Stimulated activated CD8-positive, alpha-beta memory T cell treated with anti-CD3 and anti-CD28 coated beads, Interleukin-15, amount 100 ng/mL, for 48 hours (primary cell): ENCODE measurements at regions not wholly inside any gene's neighbourhood (a gene's known extent, or its start where the extent isn't known, plus 50 kb on each side); places are given as distances from the start of the nearest gene placed in this dataset.

Source experiments
- DNase-seq, 2 donors: peaks; one replicate each; pipeline ENCODE4 v3.0.0-alpha.2; 2020; ENCODE audit warnings: low read depth in 2 of 2

GRCh38 chr19:29096896-29097295 lies 116.1 kb downstream of the UQCRFS1 start:
- no peak for DNase-seq

- DNase-seq, result no peak
Observed at GRCh38 chr19:29093553-29093908, 119.4 kb downstream of the UQCRFS1 start.

GRCh38 chr19:29092712-29093552 lies 120.0 kb downstream of the UQCRFS1 start:
- no peak for DNase-seq

- DNase-seq, result no peak
Observed at GRCh38 chr19:29090783-29091526, 122.0 kb downstream of the UQCRFS1 start.

GRCh38 chr19:29089315-29089870 lies 123.6 kb downstream of the UQCRFS1 start:
- DNase-seq, result no peak

- no peak for DNase-seq
Observed at GRCh38 chr19:29088761-29089160, 124.2 kb downstream of the UQCRFS1 start.

GRCh38 chr19:29086646-29087045 lies 126.3 kb downstream of the UQCRFS1 start:
- no peak for DNase-seq

GRCh38 chr19:29086182-29086581 lies 126.8 kb downstream of the UQCRFS1 start:
- DNase-seq, result no peak

GRCh38 chr19:29085630-29086029 lies 127.3 kb downstream of the UQCRFS1 start:
- DNase-seq, result no peak

- DNase-seq, result no peak
Observed at GRCh38 chr19:29085206-29085605, 127.7 kb downstream of the UQCRFS1 start.

- DNase-seq, result no peak
Observed at GRCh38 chr19:29084266-29084665, 128.7 kb downstream of the UQCRFS1 start.

GRCh38 chr19:29083863-29084262 lies 129.1 kb downstream of the UQCRFS1 start:
- DNase-seq, result no peak

- DNase-seq, result no peak
Observed at GRCh38 chr19:29079356-29080032, 133.5 kb downstream of the UQCRFS1 start.

- DNase-seq, result no peak
Observed at GRCh38 chr19:29076963-29077362, 136.0 kb downstream of the UQCRFS1 start.

- no peak for DNase-seq
Observed at GRCh38 chr19:29076161-29076560, 136.8 kb downstream of the UQCRFS1 start.

- no peak for DNase-seq
Observed at GRCh38 chr19:29075149-29075548, 137.8 kb downstream of the UQCRFS1 start.

GRCh38 chr19:29074579-29074978 lies 138.4 kb downstream of the UQCRFS1 start:
- DNase-seq, result no peak

GRCh38 chr19:29067831-29068230 lies 145.1 kb downstream of the UQCRFS1 start:
- no peak for DNase-seq

GRCh38 chr19:29062475-29063435 lies 150.2 kb downstream of the UQCRFS1 start:
- no peak for DNase-seq

GRCh38 chr19:29060813-29061364 lies 152.1 kb downstream of the UQCRFS1 start:
- DNase-seq, result no peak

- no peak for DNase-seq
Observed at GRCh38 chr19:29056535-29056934, 156.4 kb downstream of the UQCRFS1 start.
